ENCODE measurements at regions not wholly inside any gene's neighbourhood (a gene's known extent, or its start where the extent isn't known, plus 50 kb on each side); places are given as distances from the start of the nearest gene placed in this dataset.

DNA sequence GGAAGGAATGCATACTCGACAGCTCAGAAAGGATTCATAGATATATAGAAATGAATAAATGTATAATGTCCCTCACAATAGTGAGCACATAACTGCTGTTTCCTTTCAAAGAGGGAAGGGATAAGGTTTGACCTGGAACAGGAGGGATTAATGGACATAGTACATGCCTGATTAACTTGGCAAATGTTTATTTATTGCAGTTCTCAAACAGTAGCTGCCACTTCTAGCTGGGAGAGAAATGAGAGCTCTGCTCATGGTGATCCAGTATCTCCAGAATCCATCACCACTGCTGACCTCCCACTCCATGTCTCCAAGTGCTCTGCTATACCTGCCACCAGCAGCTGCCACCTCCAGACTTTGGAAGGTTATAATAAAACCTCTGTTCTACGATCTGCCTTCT is 108.1 kb downstream of the LRIG3 start:
- TF ChIP-seq, protein P1, sequence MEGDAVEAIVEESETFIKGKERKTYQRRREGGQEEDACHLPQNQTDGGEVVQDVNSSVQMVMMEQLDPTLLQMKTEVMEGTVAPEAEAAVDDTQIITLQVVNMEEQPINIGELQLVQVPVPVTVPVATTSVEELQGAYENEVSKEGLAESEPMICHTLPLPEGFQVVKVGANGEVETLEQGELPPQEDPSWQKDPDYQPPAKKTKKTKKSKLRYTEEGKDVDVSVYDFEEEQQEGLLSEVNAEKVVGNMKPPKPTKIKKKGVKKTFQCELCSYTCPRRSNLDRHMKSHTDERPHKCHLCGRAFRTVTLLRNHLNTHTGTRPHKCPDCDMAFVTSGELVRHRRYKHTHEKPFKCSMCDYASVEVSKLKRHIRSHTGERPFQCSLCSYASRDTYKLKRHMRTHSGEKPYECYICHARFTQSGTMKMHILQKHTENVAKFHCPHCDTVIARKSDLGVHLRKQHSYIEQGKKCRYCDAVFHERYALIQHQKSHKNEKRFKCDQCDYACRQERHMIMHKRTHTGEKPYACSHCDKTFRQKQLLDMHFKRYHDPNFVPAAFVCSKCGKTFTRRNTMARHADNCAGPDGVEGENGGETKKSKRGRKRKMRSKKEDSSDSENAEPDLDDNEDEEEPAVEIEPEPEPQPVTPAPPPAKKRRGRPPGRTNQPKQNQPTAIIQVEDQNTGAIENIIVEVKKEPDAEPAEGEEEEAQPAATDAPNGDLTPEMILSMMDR (IDR thresholded peaks at IDR 0.05) = no peak
- TF ChIP-seq POLR2A (IDR thresholded peaks at IDR 0.05) (no peak), POLR2AphosphoS5 (IDR thresholded peaks at IDR 0.05) (no peak), EP300 (IDR thresholded peaks at IDR 0.05) (no peak)

Data from gastroesophageal sphincter (tissue), 3 donors.